DOHH2 (cell line): ENCODE measurements at regions not wholly inside any gene's neighbourhood (a gene's known extent, or its start where the extent isn't known, plus 50 kb on each side); places are given as distances from the start of the nearest gene placed in this dataset.

Experiments used
- H3F3A ChIP-seq: fragments of 200-600 bp; sonication (generic), shearing (Covaris generic); 2 replicates; pipeline ENCODE4 v1.6.0; 2016; ENCODE audit warnings: antibody characterized with exemption, mild to moderate bottlenecking; ENCODE audit not compliant: control insufficient read depth, insufficient read depth
- H3K27ac ChIP-seq: fragments of 200-600 bp; sonication (generic); 2 replicates; pipeline ENCODE4 v1.5.1; 2014; ENCODE audit warnings: low read depth, mild to moderate bottlenecking, low read length, moderate library complexity
- H3K27me3 ChIP-seq: fragments of 200-600 bp; sonication (generic); 2 replicates; pipeline ENCODE4 v1.6.1; 2014; ENCODE audit warnings: mild to moderate bottlenecking, low read length, mixed read lengths; ENCODE audit not compliant: control insufficient read depth
- H3K36me3 ChIP-seq: fragments of 200-600 bp; sonication (generic); 2 replicates; pipeline ENCODE4 v1.6.1; 2014; ENCODE audit warnings: mild to moderate bottlenecking, low read length, moderate library complexity, mixed read lengths; ENCODE audit not compliant: control insufficient read depth
- H3K4me1 ChIP-seq: fragments of 200-600 bp; sonication (generic); 2 replicates; pipeline ENCODE4 v1.6.1; 2014; ENCODE audit warnings: mild to moderate bottlenecking, low read length, mixed read lengths; ENCODE audit not compliant: control insufficient read depth
- H3K4me2 ChIP-seq: fragments of 200-600 bp; sonication (generic); 2 replicates; pipeline ENCODE4 v1.6.0; 2014; ENCODE audit warnings: mild to moderate bottlenecking, low read length, moderate library complexity
- H3K4me3 ChIP-seq: fragments of 200-600 bp; sonication (generic); 2 replicates; pipeline ENCODE4 v1.5.1; 2014; ENCODE audit warnings: mild to moderate bottlenecking, low read length, mixed read lengths
- H3K79me2 ChIP-seq: fragments of 200-600 bp; sonication (generic); 2 replicates; pipeline ENCODE4 v1.6.1; 2014; ENCODE audit warnings: mild to moderate bottlenecking, low read length, mixed read lengths; ENCODE audit not compliant: control insufficient read depth
- H3K9me2 ChIP-seq: fragments of 200-600 bp; sonication (generic); replicated peaks from 2 replicates; pipeline ENCODE4 v1.6.1; 2014; ENCODE audit warnings: mild to moderate bottlenecking, low read length, mixed read lengths; ENCODE audit not compliant: control insufficient read depth
- H3K9me3 ChIP-seq: fragments of 200-600 bp; sonication (generic); 2 replicates; pipeline ENCODE4 v1.6.1; 2014; ENCODE audit warnings: antibody characterized with exemption, low read length, mixed read lengths; ENCODE audit not compliant: control insufficient read depth, insufficient read depth
- H4K20me1 ChIP-seq: fragments of 200-600 bp; sonication (generic); 2 replicates; pipeline ENCODE4 v1.6.0; 2014; ENCODE audit warnings: low read depth, mild to moderate bottlenecking, antibody characterized with exemption, low read length, moderate library complexity; ENCODE audit not compliant: control insufficient read depth, insufficient read depth
- EZH2phosphoT487 ChIP-seq: fragments of 200-600 bp; sonication (generic); IDR thresholded peaks from 2 replicates; pipeline ENCODE4 v1.6.1; 2017; ENCODE audit warnings: borderline replicate concordance, mild to moderate bottlenecking, antibody characterized with exemption, low read length, moderate library complexity, mixed read lengths
- TF ChIP-seq, protein P1 (sequence below): fragments of 200-600 bp; sonication (generic); IDR thresholded peaks from one replicate; pipeline ENCODE4 v1.5.1; 2014; ENCODE audit warnings: antibody characterized with exemption, mild to moderate bottlenecking, low read depth, low read length; ENCODE audit not compliant: poor library complexity, severe bottlenecking

DNA sequence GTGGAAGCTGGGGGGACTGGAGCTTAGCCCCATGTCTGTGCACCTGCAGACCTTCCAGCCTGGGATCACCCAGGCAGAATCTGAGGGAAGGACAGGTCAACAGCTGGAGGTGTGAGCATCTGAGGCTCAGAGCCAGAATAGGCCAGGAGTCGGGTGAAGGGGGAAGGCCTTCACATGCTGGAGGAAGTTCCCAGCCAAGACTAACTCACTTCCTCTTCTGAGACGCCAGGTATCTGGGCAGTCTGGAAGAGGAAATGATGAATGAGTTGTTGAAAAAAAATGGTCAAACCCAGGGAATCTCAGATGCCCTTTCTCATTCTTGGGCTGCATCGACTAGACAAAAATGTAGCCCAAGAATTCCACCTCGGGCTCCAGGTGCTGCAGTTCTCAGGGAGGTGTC is 73.6 kb upstream of the TIAM2 start:
- no peak overlapping the region for H3K4me2 ChIP-seq
- no peaks in the 10 kb centered on the region for H3K36me3 ChIP-seq
- H3K27me3 ChIP-seq: no peaks in the 10 kb centered on the region
- H4K20me1 ChIP-seq: no peaks in the 10 kb centered on the region
- TF ChIP-seq, protein P1, sequence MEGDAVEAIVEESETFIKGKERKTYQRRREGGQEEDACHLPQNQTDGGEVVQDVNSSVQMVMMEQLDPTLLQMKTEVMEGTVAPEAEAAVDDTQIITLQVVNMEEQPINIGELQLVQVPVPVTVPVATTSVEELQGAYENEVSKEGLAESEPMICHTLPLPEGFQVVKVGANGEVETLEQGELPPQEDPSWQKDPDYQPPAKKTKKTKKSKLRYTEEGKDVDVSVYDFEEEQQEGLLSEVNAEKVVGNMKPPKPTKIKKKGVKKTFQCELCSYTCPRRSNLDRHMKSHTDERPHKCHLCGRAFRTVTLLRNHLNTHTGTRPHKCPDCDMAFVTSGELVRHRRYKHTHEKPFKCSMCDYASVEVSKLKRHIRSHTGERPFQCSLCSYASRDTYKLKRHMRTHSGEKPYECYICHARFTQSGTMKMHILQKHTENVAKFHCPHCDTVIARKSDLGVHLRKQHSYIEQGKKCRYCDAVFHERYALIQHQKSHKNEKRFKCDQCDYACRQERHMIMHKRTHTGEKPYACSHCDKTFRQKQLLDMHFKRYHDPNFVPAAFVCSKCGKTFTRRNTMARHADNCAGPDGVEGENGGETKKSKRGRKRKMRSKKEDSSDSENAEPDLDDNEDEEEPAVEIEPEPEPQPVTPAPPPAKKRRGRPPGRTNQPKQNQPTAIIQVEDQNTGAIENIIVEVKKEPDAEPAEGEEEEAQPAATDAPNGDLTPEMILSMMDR: no peak
- TF ChIP-seq EZH2phosphoT487: no peak
- H3K4me1 ChIP-seq: peaks cover 7% of the 10 kb centered on the region; the same call in 1 of the 2 replicates
- no peaks in the 10 kb centered on the region for H3K9me3 ChIP-seq
- H3K9me2 ChIP-seq: no peaks in the 10 kb centered on the region
- no peaks in the 10 kb centered on the region for H3F3A ChIP-seq
- H3K4me3 ChIP-seq: no peak overlapping the region
- H3K79me2 ChIP-seq: no peaks in the 10 kb centered on the region
- H3K27ac ChIP-seq: no peak overlapping the region

DNA sequence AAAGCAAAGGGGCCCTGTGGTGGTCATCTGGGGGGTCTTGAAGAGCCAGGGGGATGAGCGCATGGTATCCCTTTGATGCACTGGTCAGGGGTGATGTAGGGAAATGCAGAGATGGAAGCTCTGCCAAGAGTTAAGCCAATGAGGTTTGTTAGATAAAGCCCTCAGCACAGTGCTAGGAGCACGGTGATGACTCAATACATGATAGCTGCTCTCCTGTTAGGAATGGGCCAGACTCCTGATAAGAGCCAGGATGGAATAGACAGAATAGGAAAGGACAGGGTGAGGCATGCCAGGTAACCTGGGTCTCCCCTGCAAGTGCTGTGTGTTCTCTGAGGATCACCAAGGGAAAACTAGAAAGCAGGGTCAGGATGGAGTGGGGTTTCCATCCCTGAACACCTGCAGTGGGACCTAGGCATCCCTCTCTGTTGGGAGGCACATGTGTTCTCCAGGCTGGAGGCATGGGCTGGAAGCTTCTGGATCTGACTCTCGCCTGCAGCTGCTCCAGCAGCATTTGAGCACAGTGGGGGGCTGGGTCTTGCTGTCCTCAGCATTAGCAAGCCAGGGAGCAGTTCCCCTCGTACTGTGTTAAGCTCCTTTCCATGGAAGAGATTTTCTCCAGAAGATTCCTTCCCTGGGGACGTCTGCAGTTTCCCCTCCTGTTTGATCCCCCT is 71.8 kb upstream of the TIAM2 start:
- Histone ChIP-seq H4K20me1 (no peaks in the 10 kb centered on the region), H3K27me3 (no peaks in the 10 kb centered on the region), H3K9me3 (no peaks in the 10 kb centered on the region), H3K4me2 (no peak overlapping the region), H3K4me1 (peaks cover 7% of the 10 kb centered on the region; the same call in 1 of the 2 replicates), H3K79me2 (no peaks in the 10 kb centered on the region), H3F3A (no peaks in the 10 kb centered on the region), H3K27ac (no peak overlapping the region), H3K9me2 (no peaks in the 10 kb centered on the region), H3K4me3 (no peak overlapping the region), H3K36me3 (no peaks in the 10 kb centered on the region)
- TF ChIP-seq, protein P1: no peak
- TF ChIP-seq EZH2phosphoT487: no peak

DNA sequence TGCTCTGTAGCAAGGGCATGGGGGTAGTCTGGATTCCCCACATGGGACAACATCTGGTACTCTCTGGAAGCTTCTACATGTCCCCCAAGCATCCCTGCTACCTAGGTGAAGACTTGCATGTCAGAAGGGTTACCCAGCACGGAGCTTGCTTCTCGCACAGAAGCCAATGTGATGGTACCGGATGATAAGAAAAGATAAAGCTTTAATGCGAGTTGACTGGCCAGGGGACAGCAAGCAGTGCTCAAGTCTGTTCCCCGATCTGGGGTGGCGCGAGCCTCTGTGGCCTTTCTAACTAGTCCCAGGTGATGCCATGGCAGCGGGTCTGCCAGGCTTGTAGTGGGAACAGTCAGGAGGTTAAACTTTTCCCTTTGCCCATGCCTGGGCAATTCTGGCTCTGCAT is 70.0 kb upstream of the TIAM2 start:
- Histone ChIP-seq H3K27ac (no peak overlapping the region), H4K20me1 (no peaks in the 10 kb centered on the region), H3K79me2 (no peaks in the 10 kb centered on the region), H3K36me3 (no peaks in the 10 kb centered on the region), H3K9me2 (no peaks in the 10 kb centered on the region), H3K27me3 (no peaks in the 10 kb centered on the region), H3K4me2 (no peak overlapping the region), H3K9me3 (no peaks in the 10 kb centered on the region), H3F3A (no peaks in the 10 kb centered on the region), H3K4me3 (no peak overlapping the region), H3K4me1 (peaks cover 7% of the 10 kb centered on the region; the same call in 1 of the 2 replicates)
- no peak for TF ChIP-seq EZH2phosphoT487
- TF ChIP-seq, protein P1: no peak
